HepG2 (cell line): ENCODE measurements at regions not wholly inside any gene's neighbourhood (a gene's known extent, or its start where the extent isn't known, plus 50 kb on each side); places are given as distances from the start of the nearest gene placed in this dataset.

Experiments used
- FOXO4 ChIP-seq: sonication (generic); formaldehyde crosslinking; conservative IDR thresholded peaks from 2 replicates; pipeline ENCODE4 v1.8.1; 2023; ENCODE audit warnings: missing genetic modification reagents
- JUNB ChIP-seq: sonication (generic); formaldehyde crosslinking; IDR thresholded peaks from 2 replicates; pipeline ENCODE4 v1.8.0; 2022; ENCODE audit warnings: missing genetic modification reagents, mild to moderate bottlenecking, borderline replicate concordance
- KDM1A ChIP-seq: IDR thresholded peaks from 2 replicates; pipeline ENCODE4 v1.6.1; 2016; ENCODE audit warnings: missing compliant biosample characterization
- POLR2AphosphoS5 ChIP-seq: IDR thresholded peaks from 2 replicates; pipeline ENCODE4 v1.6.1; 2012; ENCODE audit warnings: low read depth, low read length
- STAG1 ChIP-seq: sonication (generic); formaldehyde crosslinking; IDR thresholded peaks from 2 replicates; pipeline ENCODE4 v1.4.0; 2020; ENCODE audit warnings: missing genetic modification reagents
- TFAP4 ChIP-seq: sonication (generic); IDR thresholded peaks from 2 replicates; pipeline ENCODE4 v1.6.1; 2016; ENCODE audit warnings: low read depth, borderline replicate concordance
- YEATS4 ChIP-seq: sonication (generic); formaldehyde crosslinking; IDR thresholded peaks from 2 replicates; pipeline ENCODE4 v1.4.0; 2020; ENCODE audit warnings: missing genetic modification reagents, borderline replicate concordance
- ZFP36 ChIP-seq: fragments of 150-350 bp; IDR thresholded peaks from 2 replicates; pipeline ENCODE4 v1.6.1; 2018; ENCODE audit warnings: borderline replicate concordance, low read length, low read depth; ENCODE audit not compliant: partially characterized antibody
- ZNF274 ChIP-seq: sonication (generic); formaldehyde crosslinking; IDR thresholded peaks from 2 replicates; pipeline ENCODE4 v1.5.1; 2020; ENCODE audit warnings: mild to moderate bottlenecking, missing genetic modification reagents
- ZNF335 ChIP-seq: sonication (generic); formaldehyde crosslinking; IDR thresholded peaks from 2 replicates; pipeline ENCODE4 v1.4.0; 2020; ENCODE audit warnings: missing genetic modification reagents
- ZNF670 ChIP-seq: sonication (generic); formaldehyde crosslinking; IDR thresholded peaks from 2 replicates; pipeline ENCODE4 v1.8.0; 2022; ENCODE audit warnings: mild to moderate bottlenecking, missing genetic modification reagents, borderline replicate concordance
- TF ChIP-seq, protein P1 (sequence below): sonication (generic); formaldehyde crosslinking; IDR thresholded peaks from 2 replicates; pipeline ENCODE4 v1.8.1; 2023; ENCODE audit warnings: missing genetic modification reagents, inconsistent platforms, borderline replicate concordance
- TF ChIP-seq, protein P2 (sequence below): sonication (generic); formaldehyde crosslinking; IDR thresholded peaks from 2 replicates; pipeline ENCODE4 v1.5.1; 2020; ENCODE audit warnings: missing genetic modification reagents, mild to moderate bottlenecking, borderline replicate concordance

DNA sequence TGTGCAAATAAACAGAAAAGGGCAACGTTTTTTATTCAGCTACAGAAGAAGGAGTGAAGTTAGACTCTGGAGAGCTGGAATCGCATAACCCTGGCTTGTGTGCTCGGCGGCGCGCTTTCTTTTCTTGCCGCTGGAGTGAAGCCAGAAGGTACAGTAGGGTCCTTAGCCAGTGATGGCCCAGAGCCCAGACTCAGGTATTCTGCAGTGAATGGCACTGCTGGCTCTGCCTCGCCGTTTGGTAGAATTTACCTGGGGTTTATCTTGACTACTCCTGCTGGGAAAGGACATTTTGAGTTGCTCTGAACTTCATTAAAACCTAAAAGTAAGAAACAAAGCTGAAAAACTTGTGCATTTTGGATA lies 56.9 kb upstream of the TIAM2 start:
- TF ChIP-seq ZNF670 (CRISPR knock-in tag) (no peak), YEATS4 (no peak), ZNF274 (CRISPR knock-in tag) (no peak), STAG1 (CRISPR knock-in tag) (no peak), ZFP36 (no peak), FOXO4 (CRISPR knock-in tag) (no peak), JUNB (CRISPR knock-in tag) (no peak), POLR2AphosphoS5 (no peak), TFAP4 (no peak), ZNF335 (CRISPR knock-in tag) (no peak), KDM1A (CRISPR knock-in tag) (no peak)
- TF ChIP-seq, protein P1, sequence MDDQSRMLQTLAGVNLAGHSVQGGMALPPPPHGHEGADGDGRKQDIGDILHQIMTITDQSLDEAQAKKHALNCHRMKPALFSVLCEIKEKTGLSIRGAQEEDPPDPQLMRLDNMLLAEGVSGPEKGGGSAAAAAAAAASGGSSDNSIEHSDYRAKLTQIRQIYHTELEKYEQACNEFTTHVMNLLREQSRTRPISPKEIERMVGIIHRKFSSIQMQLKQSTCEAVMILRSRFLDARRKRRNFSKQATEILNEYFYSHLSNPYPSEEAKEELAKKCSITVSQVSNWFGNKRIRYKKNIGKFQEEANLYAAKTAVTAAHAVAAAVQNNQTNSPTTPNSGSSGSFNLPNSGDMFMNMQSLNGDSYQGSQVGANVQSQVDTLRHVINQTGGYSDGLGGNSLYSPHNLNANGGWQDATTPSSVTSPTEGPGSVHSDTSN (CRISPR knock-in tag), result no peak
- TF ChIP-seq, protein P2, sequence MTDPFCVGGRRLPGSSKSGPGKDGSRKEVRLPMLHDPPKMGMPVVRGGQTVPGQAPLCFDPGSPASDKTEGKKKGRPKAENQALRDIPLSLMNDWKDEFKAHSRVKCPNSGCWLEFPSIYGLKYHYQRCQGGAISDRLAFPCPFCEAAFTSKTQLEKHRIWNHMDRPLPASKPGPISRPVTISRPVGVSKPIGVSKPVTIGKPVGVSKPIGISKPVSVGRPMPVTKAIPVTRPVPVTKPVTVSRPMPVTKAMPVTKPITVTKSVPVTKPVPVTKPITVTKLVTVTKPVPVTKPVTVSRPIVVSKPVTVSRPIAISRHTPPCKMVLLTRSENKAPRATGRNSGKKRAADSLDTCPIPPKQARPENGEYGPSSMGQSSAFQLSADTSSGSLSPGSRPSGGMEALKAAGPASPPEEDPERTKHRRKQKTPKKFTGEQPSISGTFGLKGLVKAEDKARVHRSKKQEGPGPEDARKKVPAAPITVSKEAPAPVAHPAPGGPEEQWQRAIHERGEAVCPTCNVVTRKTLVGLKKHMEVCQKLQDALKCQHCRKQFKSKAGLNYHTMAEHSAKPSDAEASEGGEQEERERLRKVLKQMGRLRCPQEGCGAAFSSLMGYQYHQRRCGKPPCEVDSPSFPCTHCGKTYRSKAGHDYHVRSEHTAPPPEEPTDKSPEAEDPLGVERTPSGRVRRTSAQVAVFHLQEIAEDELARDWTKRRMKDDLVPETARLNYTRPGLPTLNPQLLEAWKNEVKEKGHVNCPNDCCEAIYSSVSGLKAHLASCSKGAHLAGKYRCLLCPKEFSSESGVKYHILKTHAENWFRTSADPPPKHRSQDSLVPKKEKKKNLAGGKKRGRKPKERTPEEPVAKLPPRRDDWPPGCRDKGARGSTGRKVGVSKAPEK (CRISPR knock-in tag), result no peak
